CD4-positive, alpha-beta memory T cell (primary cell): ENCODE measurements at regions not wholly inside any gene's neighbourhood (a gene's known extent, or its start where the extent isn't known, plus 50 kb on each side); places are given as distances from the start of the nearest gene placed in this dataset.

Experiments
- CTCF ChIA-PET: fragments of 350-600 bp; sonication (Branson Sonifier 250); formaldehyde crosslinking; loops from one replicate; lab custom pipeline; 2021; ENCODE audit warnings: inconsistent platforms; ENCODE audit not compliant: partially characterized antibody; lab: Charles Lee
- POLR2A ChIA-PET: fragments of 350-600 bp; sonication (Branson Sonifier 250); formaldehyde crosslinking; loops from one replicate; lab custom pipeline; 2021; ENCODE audit not compliant: partially characterized antibody; lab: Charles Lee
- DNase-seq, 5 donors: peaks; one replicate each; pipeline versions ENCODE4 v3.0.0 to v3.0.0-alpha.2; 2020 to 2022; ENCODE audit warnings: mixed read lengths in 1 of 5
- H3K27ac ChIP-seq: one replicate; pipeline ENCODE4 v1.7.0; 2013; ENCODE audit warnings: low read depth, low read length
- H3K27me3 ChIP-seq: 2 replicates; pipeline ENCODE4 v1.7.0; 2013; ENCODE audit warnings: mild to moderate bottlenecking, low read length, moderate library complexity; ENCODE audit not compliant: insufficient read depth
- H3K36me3 ChIP-seq: 2 replicates; pipeline ENCODE4 v1.7.0; 2013; ENCODE audit warnings: mild to moderate bottlenecking, low read length, moderate library complexity; ENCODE audit not compliant: insufficient read depth
- H3K4me1 ChIP-seq: 2 replicates; pipeline ENCODE4 v1.7.0; 2013; ENCODE audit warnings: mild to moderate bottlenecking, low read length, moderate library complexity; ENCODE audit not compliant: insufficient read depth
- H3K4me3 ChIP-seq, 2 donors: one replicate each; pipeline ENCODE4 v1.7.0; 2013; ENCODE audit warnings: low read length in 2 of 2, mild to moderate bottlenecking in 1 of 2
- H3K9me3 ChIP-seq, 2 donors: one replicate each; pipeline ENCODE4 v1.7.0; 2013; ENCODE audit warnings: low read length in 2 of 2, control low read depth in 1 of 2; ENCODE audit not compliant: control insufficient read depth in 1 of 2
- H3K27ac Mint-ChIP-seq, 7 donors: one replicate each; pipeline ENCODE4 v1.8.0; 2020 to 2021; ENCODE audit warnings: mixed read lengths in 7 of 7, mild to moderate bottlenecking in 6 of 7, inconsistent platforms in 3 of 7, moderate library complexity in 3 of 7
- H3K27me3 Mint-ChIP-seq, 2 donors: one replicate each; pipeline ENCODE4 v1.8.0; 2020 to 2021; ENCODE audit warnings: mixed read lengths in 2 of 2
- H3K36me3 Mint-ChIP-seq, 2 donors: one replicate each; pipeline ENCODE4 v1.8.0; 2020 to 2021; ENCODE audit warnings: mixed read lengths in 2 of 2, inconsistent platforms in 1 of 2, mild to moderate bottlenecking in 1 of 2
- H3K4me1 Mint-ChIP-seq, 4 donors: one replicate each; pipeline ENCODE4 v1.8.0; 2020 to 2021; ENCODE audit warnings: mixed read lengths in 4 of 4, mild to moderate bottlenecking in 1 of 4
- H3K4me3 Mint-ChIP-seq, 8 donors: one replicate each; pipeline ENCODE4 v1.8.0; 2020 to 2021; ENCODE audit warnings: mixed read lengths in 8 of 8, mild to moderate bottlenecking in 7 of 8, moderate library complexity in 6 of 8, inconsistent platforms in 3 of 8
- H3K9me3 Mint-ChIP-seq, 8 donors: one replicate each; pipeline ENCODE4 v1.8.0; 2020 to 2021; ENCODE audit warnings: mixed read lengths in 8 of 8, mild to moderate bottlenecking in 5 of 8, inconsistent platforms in 3 of 8, moderate library complexity in 1 of 8
- intact Hi-C: fragments of 100-400 bp; cut with micrococcal nuclease; formaldehyde crosslinking; loops from one replicate; pipeline ENCODE4 v1.15.1; 2023

DNA sequence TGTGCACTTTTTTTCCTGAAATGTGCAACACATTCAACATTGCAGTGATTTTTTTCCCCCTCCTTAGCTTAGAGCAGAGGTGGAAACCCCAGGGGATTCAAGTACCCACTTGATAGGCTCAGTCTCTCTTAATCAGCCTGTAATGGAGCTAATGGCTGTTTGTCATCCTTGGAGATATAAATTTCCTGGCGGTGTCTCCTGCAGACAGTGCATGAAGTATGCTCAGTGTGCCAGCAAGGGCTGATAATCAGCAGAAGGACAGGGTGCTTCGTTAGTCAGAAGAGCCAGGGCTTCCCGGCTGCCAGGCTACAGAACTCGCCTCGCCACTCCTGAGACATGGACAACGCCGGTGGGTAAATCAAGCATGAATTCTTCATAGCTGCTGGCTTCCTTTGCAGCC lies 69.8 kb upstream of the PHACTR2 start:
- Mint-ChIP-seq H3K27me3 (no peaks in the 10 kb centered on the region), H3K27ac (peak overlapping the region in 1 of 7 donors; percentile 22), H3K36me3 (peaks cover 4% of the 10 kb centered on the region in 2 donors), H3K4me1 (peaks cover 23 to 60% (median 39%) of the 10 kb centered on the region in 4 donors), H3K4me3 (no peak overlapping the region), H3K9me3 (peaks cover 0 to 3% (median 0%) of the 10 kb centered on the region in 8 donors)
- ChIA-PET CTCF (no interaction called here), POLR2A (interaction anchor here (2.1 kb wide), 1 partner anchor 8 kb away, joined by 5 read pairs; no protein-coding TSS in a partner anchor)
- no peak overlapping the region for H3K27ac ChIP-seq
- no peaks in the 10 kb centered on the region for H3K9me3 ChIP-seq
- H3K27me3 ChIP-seq = no peaks in the 10 kb centered on the region
- H3K36me3 ChIP-seq = no peaks in the 10 kb centered on the region
- intact Hi-C loops = no loop called here
- no peaks in the 10 kb centered on the region for H3K4me1 ChIP-seq
- DNase-seq = no peak
- H3K4me3 ChIP-seq = no peak overlapping the region

DNA sequence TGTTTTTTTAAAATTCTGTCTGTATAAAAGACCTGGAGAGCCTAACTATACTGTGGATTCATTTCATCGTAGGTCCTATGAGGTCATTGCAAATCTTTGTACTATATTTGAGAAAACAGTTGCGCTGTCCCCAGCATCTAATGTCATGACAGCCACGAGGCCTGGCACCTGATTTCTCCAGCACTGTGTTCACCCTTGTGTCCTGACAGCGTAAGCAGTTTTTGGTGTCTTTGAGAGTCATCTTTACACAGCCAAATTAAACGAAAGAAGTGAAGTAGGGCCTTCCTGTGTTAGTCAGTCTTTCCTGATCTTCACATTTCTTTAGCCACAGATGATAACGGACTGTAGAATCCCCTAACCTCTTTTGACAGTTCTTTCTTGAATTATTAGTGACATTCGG lies 70.6 kb upstream of the PHACTR2 start:
- H3K36me3 ChIP-seq = no peaks in the 10 kb centered on the region
- H3K27ac ChIP-seq = no peak overlapping the region
- intact Hi-C loops = no loop called here
- Mint-ChIP-seq H3K36me3 (peaks cover 4% of the 10 kb centered on the region in 2 donors), H3K4me3 (peak overlapping the region in 1 of 8 donors; percentile 34), H3K27me3 (no peaks in the 10 kb centered on the region), H3K9me3 (peaks cover 0 to 3% (median 0%) of the 10 kb centered on the region in 8 donors), H3K27ac (no peak overlapping the region), H3K4me1 (peaks cover 23 to 65% (median 40%) of the 10 kb centered on the region in 4 donors)
- H3K4me1 ChIP-seq = no peaks in the 10 kb centered on the region
- no peak for DNase-seq
- ChIA-PET CTCF (no interaction called here), POLR2A (interaction anchor here (0.7 kb wide), 1 partner anchor 32 kb away, joined by 3 read pairs; no protein-coding TSS in a partner anchor)
- no peaks in the 10 kb centered on the region for H3K27me3 ChIP-seq
- no peaks in the 10 kb centered on the region for H3K9me3 ChIP-seq
- H3K4me3 ChIP-seq = no peak overlapping the region

DNA sequence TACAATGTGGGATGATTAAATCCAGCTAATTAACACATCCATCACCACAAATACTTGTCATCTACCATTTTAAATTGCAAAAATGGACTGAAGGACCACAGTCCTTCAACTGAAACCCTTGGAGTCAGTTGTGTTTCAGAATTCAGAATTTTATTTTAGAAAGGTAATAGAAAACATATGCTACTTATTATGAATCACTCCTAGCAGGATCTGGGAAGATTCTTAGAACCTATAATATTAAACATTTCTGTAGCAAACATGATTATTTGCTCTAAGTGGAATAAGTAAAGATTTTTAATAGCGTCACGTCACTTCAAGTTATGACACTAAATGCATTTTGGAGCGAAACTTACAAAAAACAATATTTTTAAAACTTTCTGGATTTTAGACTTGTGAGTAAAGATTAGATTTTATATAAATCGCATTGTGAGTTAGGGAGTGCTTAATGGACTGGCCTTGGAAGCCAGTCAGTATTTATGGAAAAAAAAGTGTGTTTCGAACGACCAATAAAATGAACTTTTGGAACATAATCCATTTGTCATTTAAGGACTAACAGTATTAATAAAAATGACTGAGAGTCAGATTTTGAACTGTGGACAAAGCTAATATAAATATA lies 71.8 kb upstream of the PHACTR2 start:
- Histone ChIP-seq H3K4me3 (no peak overlapping the region), H3K36me3 (no peaks in the 10 kb centered on the region), H3K9me3 (no peaks in the 10 kb centered on the region), H3K27me3 (no peaks in the 10 kb centered on the region), H3K4me1 (no peaks in the 10 kb centered on the region), H3K27ac (no peak overlapping the region)
- H3K4me3 Mint-ChIP-seq = no peak overlapping the region
- H3K27me3 Mint-ChIP-seq = no peaks in the 10 kb centered on the region
- intact Hi-C loops = no loop called here
- no peaks in the 10 kb centered on the region for H3K9me3 Mint-ChIP-seq
- DNase-seq = no peak
- POLR2A ChIA-PET = no interaction called here
- no peak overlapping the region for H3K27ac Mint-ChIP-seq
- peaks cover 0 to 1% of the 10 kb centered on the region in 2 donors for H3K36me3 Mint-ChIP-seq
- CTCF ChIA-PET = interaction anchor here (0.5 kb wide), 1 partner anchor 209 kb away, joined by 5 read pairs; no protein-coding TSS in a partner anchor
- peaks cover 23 to 61% (median 38%) of the 10 kb centered on the region in 4 donors for H3K4me1 Mint-ChIP-seq

DNA sequence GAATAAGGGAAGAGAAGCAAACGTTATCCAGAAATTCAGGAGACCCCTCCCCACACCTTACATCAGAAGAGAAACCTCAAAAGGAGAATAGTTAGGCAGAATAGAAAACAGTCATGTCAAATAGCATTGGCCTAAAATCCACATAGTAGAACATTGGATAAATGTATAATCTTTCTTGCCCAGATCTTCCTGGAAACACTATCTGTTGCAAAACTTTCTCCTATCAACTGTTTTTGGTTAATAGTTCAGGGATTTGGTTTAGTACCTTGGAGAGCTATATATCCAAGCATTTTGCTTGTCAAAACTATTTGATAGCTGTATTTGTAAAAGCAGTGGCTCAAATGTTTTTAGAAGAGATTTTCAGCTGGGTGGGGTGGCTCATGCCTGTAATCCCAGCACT lies 74.3 kb upstream of the PHACTR2 start:
- CTCF ChIA-PET = interaction anchor here (1.4 to 1.5 kb wide), 3 partner anchors 9 to 337 kb away, joined by 3 read pairs; no protein-coding TSS in a partner anchor
- no peaks in the 10 kb centered on the region for H3K36me3 ChIP-seq
- Mint-ChIP-seq H3K4me3 (no peak overlapping the region), H3K9me3 (peaks cover 0 to 1% (median 0%) of the 10 kb centered on the region in 8 donors), H3K27me3 (no peaks in the 10 kb centered on the region), H3K36me3 (peaks cover 0 to 1% of the 10 kb centered on the region in 2 donors), H3K4me1 (peaks cover 23 to 58% (median 37%) of the 10 kb centered on the region in 4 donors), H3K27ac (peak overlapping the region in 2 of 7 donors; percentile 11 to 30)
- POLR2A ChIA-PET = interaction anchor here (1.2 kb wide), 1 partner anchor 23 kb away, joined by 3 read pairs; no protein-coding TSS in a partner anchor
- H3K4me1 ChIP-seq = peaks cover 8% of the 10 kb centered on the region
- no peak for DNase-seq
- no peaks in the 10 kb centered on the region for H3K9me3 ChIP-seq
- H3K4me3 ChIP-seq = no peak overlapping the region
- intact Hi-C loops = no loop called here
- H3K27me3 ChIP-seq = no peaks in the 10 kb centered on the region
- no peak overlapping the region for H3K27ac ChIP-seq

DNA sequence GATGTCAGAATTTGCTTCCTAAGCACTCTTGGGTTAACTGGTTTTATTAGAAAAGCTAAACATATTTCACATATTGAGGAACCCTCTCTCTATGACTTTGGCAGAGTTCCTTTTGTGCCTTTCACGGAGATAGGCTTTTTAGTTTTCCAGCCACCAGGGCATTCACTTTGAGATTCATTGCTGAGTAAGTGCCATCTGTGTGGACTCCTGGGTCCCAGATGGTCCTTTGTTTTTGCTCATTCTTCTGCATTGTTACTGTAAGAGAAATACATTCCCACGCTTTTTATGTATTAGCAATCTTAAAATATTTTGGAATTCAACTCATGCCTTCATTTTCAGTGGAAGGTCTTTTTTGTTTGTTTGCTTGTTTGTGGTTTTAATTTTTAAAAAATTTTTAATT lies 76.3 kb upstream of the PHACTR2 start:
- H3K36me3 ChIP-seq = no peaks in the 10 kb centered on the region
- H3K27me3 Mint-ChIP-seq = no peaks in the 10 kb centered on the region
- peaks cover 24% of the 10 kb centered on the region for H3K4me1 ChIP-seq
- ChIA-PET POLR2A (no interaction called here), CTCF (no interaction called here)
- H3K27ac Mint-ChIP-seq = no peak overlapping the region
- no peak overlapping the region for H3K27ac ChIP-seq
- no peaks in the 10 kb centered on the region for H3K9me3 ChIP-seq
- peaks cover 30 to 61% (median 44%) of the 10 kb centered on the region in 4 donors for H3K4me1 Mint-ChIP-seq
- no peaks in the 10 kb centered on the region for H3K27me3 ChIP-seq
- H3K36me3 Mint-ChIP-seq = peaks cover 0 to 6% of the 10 kb centered on the region in 2 donors
- H3K9me3 Mint-ChIP-seq = peaks cover 0 to 6% (median 0%) of the 10 kb centered on the region in 8 donors
- intact Hi-C loops = no loop called here
- H3K4me3 ChIP-seq = no peak overlapping the region
- no peak overlapping the region for H3K4me3 Mint-ChIP-seq
- DNase-seq = no peak

DNA sequence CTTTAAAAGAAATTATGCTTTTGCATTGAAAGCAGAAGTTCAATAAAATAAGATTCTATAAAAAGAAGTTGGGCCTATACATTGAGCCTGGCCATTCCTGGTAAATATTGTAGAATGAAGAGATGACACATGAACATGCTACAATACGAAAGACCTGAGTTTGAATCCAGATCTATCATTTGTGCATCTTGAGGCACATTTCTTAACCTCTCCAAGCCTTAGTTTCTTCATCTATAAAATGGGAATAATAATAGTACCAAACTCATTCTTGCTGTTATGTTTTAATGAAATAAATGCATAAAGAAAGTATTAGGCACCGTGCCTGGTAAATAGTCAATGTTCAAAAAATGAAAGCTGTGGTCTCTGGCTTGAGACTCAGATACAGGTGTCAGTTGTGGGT lies 76.9 kb upstream of the PHACTR2 start:
- Histone ChIP-seq H3K27ac (no peak overlapping the region), H3K4me1 (peaks cover 24% of the 10 kb centered on the region), H3K9me3 (no peaks in the 10 kb centered on the region), H3K4me3 (no peak overlapping the region), H3K36me3 (no peaks in the 10 kb centered on the region), H3K27me3 (no peaks in the 10 kb centered on the region)
- no peaks in the 10 kb centered on the region for H3K27me3 Mint-ChIP-seq
- peaks cover 0 to 6% (median 0%) of the 10 kb centered on the region in 8 donors for H3K9me3 Mint-ChIP-seq
- H3K36me3 Mint-ChIP-seq = peaks cover 0 to 6% of the 10 kb centered on the region in 2 donors
- no peak overlapping the region for H3K27ac Mint-ChIP-seq
- intact Hi-C loops = no loop called here
- POLR2A ChIA-PET = no interaction called here
- no peak overlapping the region for H3K4me3 Mint-ChIP-seq
- H3K4me1 Mint-ChIP-seq = peaks cover 32 to 67% (median 46%) of the 10 kb centered on the region in 4 donors
- no peak for DNase-seq
- CTCF ChIA-PET = no interaction called here

DNA sequence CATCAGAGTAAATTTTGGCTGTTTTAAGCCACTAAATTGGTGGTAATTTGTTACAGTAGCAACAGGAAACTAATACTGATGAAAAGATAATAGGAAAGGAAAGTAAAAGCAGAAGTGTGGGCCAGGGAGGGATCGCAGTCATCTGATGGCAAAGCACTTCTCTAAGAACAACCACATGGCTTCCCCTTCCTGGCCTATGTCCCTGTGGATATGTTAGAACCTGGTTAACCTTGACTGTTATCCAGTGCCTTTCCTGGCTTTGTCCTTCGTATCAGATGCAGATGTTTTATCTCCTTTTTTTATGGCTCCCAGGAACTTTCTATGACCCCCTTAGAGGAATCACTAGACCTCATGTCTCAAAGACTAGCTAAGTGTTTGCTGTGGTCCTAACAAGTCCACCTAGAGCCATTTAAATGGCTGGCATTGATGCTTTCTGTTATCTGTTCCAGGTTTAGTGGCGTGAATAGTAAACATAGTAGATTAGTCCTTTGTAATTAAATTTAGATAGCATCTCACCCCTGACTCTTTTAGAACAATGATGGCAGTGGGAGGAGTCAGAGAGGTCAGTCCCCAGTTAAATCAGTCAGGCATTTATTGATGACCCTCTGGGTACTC lies 79.2 kb upstream of the PHACTR2 start:
- Histone ChIP-seq H3K27ac (peak overlapping the region; percentile 39), H3K4me3 (no peak overlapping the region), H3K36me3 (no peaks in the 10 kb centered on the region), H3K27me3 (no peaks in the 10 kb centered on the region), H3K9me3 (no peaks in the 10 kb centered on the region), H3K4me1 (peaks cover 24% of the 10 kb centered on the region)
- H3K36me3 Mint-ChIP-seq = peaks cover 0 to 6% of the 10 kb centered on the region in 2 donors
- POLR2A ChIA-PET = interaction anchor here (1.9 kb wide), 1 partner anchor 11 kb away, joined by 5 read pairs; no protein-coding TSS in a partner anchor
- CTCF ChIA-PET = interaction anchor here (1.0 kb wide), 1 partner anchor 23 kb away, joined by 4 read pairs; no protein-coding TSS in a partner anchor
- peak; percentile 37 to 59 (median 50) for DNase-seq
- peaks cover 0 to 6% (median 0%) of the 10 kb centered on the region in 8 donors for H3K9me3 Mint-ChIP-seq
- intact Hi-C loops = no loop called here
- peaks cover 41 to 72% (median 58%) of the 10 kb centered on the region in 4 donors for H3K4me1 Mint-ChIP-seq
- H3K27ac Mint-ChIP-seq = peak overlapping the region; percentile 70 to 93 (median 86)
- H3K27me3 Mint-ChIP-seq = no peaks in the 10 kb centered on the region
- peak overlapping the region; percentile 37 to 83 (median 67) for H3K4me3 Mint-ChIP-seq
